ENCODE measurements at regions not wholly inside any gene's neighbourhood (a gene's known extent, or its start where the extent isn't known, plus 50 kb on each side); places are given as distances from the start of the nearest gene placed in this dataset.
"Not testable (repeated sequence)": the region's sequence is repeated elsewhere in the genome, so short reads cannot be mapped to it uniquely, and the experiment has no call there.

- peak; percentile 41 to 52 (median 46) for DNase-seq
- Mint-ChIP-seq H3K4me1 (peaks cover 6 to 11% of the 10 kb centered on the region in 2 donors), H3K4me3 (peak overlapping the region in 4 of 5 donors; percentile 24 to 74 (median 48)), H3K36me3 (no peaks in the 10 kb centered on the region), H3K27ac (peak overlapping the region in 2 of 6 donors; percentile 3 to 4), H3K9me3 (no peaks in the 10 kb centered on the region), H3K27me3 (ENCODE audit: low read depth in 3 of 3) (no peaks in the 10 kb centered on the region)
Observed at GRCh38 chr9:613771-614347, 227.6 kb upstream of the DMRT1 start.

- H3K4me1 Mint-ChIP-seq = peaks cover 6 to 11% of the 10 kb centered on the region in 2 donors
- no peaks in the 10 kb centered on the region for H3K9me3 Mint-ChIP-seq
- no peak overlapping the region for H3K27ac Mint-ChIP-seq
- H3K36me3 Mint-ChIP-seq = no peaks in the 10 kb centered on the region
- peak overlapping the region in 1 of 5 donors; percentile 59 for H3K4me3 Mint-ChIP-seq
- H3K27me3 Mint-ChIP-seq (ENCODE audit: low read depth in 3 of 3) = no peaks in the 10 kb centered on the region
- DNase-seq = no peak
Observed at GRCh38 chr9:614431-614830, 227.1 kb upstream of the DMRT1 start.

DNA sequence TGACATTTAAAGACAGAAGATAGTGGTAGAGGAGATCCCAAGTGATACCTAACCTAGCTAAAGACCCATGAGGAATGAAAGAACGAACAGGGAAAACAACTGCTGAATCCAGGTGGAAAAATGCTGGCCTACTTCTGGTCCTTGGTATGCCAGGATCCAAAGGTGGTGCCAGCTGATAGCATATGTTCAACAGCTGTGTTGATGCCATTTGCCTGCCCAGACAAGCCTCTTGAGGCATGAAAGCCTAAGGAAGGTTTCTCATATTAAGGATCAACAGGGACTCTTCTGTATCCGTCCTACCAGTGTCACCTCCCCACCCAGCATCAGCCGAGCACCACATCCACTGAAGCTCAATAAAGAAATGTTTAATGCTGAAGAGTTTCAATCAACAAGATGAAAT is 225.7 kb upstream of the DMRT1 start:
- Mint-ChIP-seq H3K4me3 (no peak overlapping the region), H3K27ac (no peak overlapping the region), H3K27me3 (ENCODE audit: low read depth in 3 of 3) (no peaks in the 10 kb centered on the region), H3K4me1 (peaks cover 6 to 11% of the 10 kb centered on the region in 2 donors), H3K9me3 (no peaks in the 10 kb centered on the region), H3K36me3 (no peaks in the 10 kb centered on the region)
- no peak for DNase-seq

- no peak for DNase-seq
- H3K36me3 Mint-ChIP-seq = no peaks in the 10 kb centered on the region
- H3K4me3 Mint-ChIP-seq = no peak overlapping the region
- H3K4me1 Mint-ChIP-seq = peaks cover 6 to 11% of the 10 kb centered on the region in 2 donors
- no peaks in the 10 kb centered on the region for H3K9me3 Mint-ChIP-seq
- no peaks in the 10 kb centered on the region for H3K27me3 Mint-ChIP-seq (ENCODE audit: low read depth in 3 of 3)
- no peak overlapping the region for H3K27ac Mint-ChIP-seq
Observed at GRCh38 chr9:616694-617093, 224.8 kb upstream of the DMRT1 start.

DNA sequence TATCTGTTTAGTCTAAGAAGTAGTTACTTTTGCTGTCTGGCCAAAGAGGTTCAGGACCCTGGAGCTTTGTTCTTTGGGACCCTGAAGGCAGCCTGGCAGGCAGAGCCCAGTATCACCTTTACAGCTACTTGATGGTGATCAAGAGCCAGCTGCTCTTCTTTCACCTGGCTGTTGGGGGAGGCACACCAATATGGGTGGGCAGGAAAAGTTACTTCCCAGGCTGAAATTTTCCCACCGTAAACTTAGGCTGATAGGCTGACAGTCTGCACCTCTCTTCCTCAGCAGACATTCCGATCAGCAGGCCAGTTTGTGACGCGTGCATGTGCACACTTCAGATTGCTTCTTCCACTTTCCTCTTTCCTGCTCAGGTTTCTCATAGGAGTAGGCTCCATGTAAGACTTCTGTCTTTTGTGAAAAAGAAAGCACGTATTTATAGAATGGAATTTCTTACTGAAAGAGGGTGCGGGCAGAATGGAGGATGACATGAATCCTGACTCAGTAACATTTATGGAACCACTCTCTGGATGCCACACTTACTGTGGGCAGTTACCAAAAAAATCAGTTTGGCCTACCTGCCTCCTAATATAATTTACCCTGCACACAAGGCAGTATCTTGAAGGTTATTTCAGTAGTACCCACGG is 223.9 kb upstream of the DMRT1 start:
- H3K4me1 Mint-ChIP-seq = peaks cover 6 to 11% of the 10 kb centered on the region in 2 donors

GRCh38 chr9:618478-618877 is 223.0 kb upstream of the DMRT1 start:
- Mint-ChIP-seq H3K9me3 (no peaks in the 10 kb centered on the region), H3K4me3 (no peak overlapping the region), H3K4me1 (peaks cover 6 to 11% of the 10 kb centered on the region in 2 donors), H3K27me3 (ENCODE audit: low read depth in 3 of 3) (no peaks in the 10 kb centered on the region), H3K27ac (no peak overlapping the region), H3K36me3 (no peaks in the 10 kb centered on the region)
- no peak for DNase-seq

More for the DNA sequence above, 223.9 kb upstream of the DMRT1 start:
- H3K27me3 Mint-ChIP-seq (ENCODE audit: low read depth in 3 of 3) = no peaks in the 10 kb centered on the region
- DNase-seq = no peak
- H3K36me3 Mint-ChIP-seq = no peaks in the 10 kb centered on the region
- no peaks in the 10 kb centered on the region for H3K9me3 Mint-ChIP-seq
- no peak overlapping the region for H3K4me3 Mint-ChIP-seq
- no peak overlapping the region for H3K27ac Mint-ChIP-seq

DNA sequence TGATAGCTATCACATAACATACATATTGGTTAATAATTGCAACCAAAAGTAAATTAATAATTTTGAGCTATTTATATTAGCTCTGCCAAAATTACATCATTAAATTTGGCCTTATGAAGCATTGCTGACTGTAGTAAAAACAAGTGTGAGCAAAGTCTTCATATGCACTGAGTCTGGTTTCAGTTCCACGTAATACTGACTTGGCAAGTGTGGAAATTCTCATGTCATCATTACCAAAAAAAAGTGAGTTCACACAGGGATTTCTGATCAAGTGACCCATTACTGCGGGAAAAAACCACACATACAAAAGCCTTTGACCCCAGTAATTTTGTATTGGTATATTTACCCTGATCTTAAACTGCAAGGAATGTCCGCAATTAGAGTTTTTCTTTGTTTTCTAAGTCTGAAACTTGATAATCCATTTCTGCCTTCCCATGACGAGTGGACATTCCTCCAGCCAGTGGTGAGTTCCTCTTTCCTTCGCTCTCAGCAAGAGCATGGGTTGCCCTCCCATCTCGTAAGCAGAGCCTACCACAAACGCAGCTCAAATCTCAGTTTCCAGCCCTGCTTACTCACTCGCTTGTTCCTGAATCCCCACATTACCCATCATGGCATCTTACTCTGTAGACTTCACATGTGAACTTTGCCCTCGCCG is 220.2 kb upstream of the DMRT1 start:
- H3K27ac Mint-ChIP-seq = no peak overlapping the region
- H3K9me3 Mint-ChIP-seq = no peaks in the 10 kb centered on the region
- DNase-seq = no peak
- no peak overlapping the region for H3K4me3 Mint-ChIP-seq
- H3K27me3 Mint-ChIP-seq (ENCODE audit: low read depth in 3 of 3) = peaks cover 0 to 3% (median 0%) of the 10 kb centered on the region in 3 donors
- H3K4me1 Mint-ChIP-seq = no peaks in the 10 kb centered on the region
- no peaks in the 10 kb centered on the region for H3K36me3 Mint-ChIP-seq

GRCh38 chr9:624935-625500 is 216.5 kb upstream of the DMRT1 start:
- H3K36me3 Mint-ChIP-seq = no peaks in the 10 kb centered on the region
- H3K4me3 Mint-ChIP-seq = no peak overlapping the region
- no peak overlapping the region for H3K27ac Mint-ChIP-seq
- no peak for DNase-seq
- peaks cover 0 to 3% (median 0%) of the 10 kb centered on the region in 3 donors for H3K27me3 Mint-ChIP-seq (ENCODE audit: low read depth in 3 of 3)
- no peaks in the 10 kb centered on the region for H3K4me1 Mint-ChIP-seq
- no peaks in the 10 kb centered on the region for H3K9me3 Mint-ChIP-seq

- H3K36me3 Mint-ChIP-seq = no peaks in the 10 kb centered on the region
- H3K4me1 Mint-ChIP-seq = no peaks in the 10 kb centered on the region
- no peaks in the 10 kb centered on the region for H3K9me3 Mint-ChIP-seq
Observed at GRCh38 chr9:625613-626012, 215.9 kb upstream of the DMRT1 start.

GRCh38 chr9:626114-626513 is 215.4 kb upstream of the DMRT1 start:
- H3K4me1 Mint-ChIP-seq; H3K36me3 Mint-ChIP-seq; H3K27ac Mint-ChIP-seq; H3K4me3 Mint-ChIP-seq; H3K27me3 Mint-ChIP-seq (ENCODE audit: low read depth in 3 of 3); DNase-seq; H3K9me3 Mint-ChIP-seq: not testable (repeated sequence)

More at GRCh38 chr9:625613-626012, 215.9 kb upstream of the DMRT1 start:
- H3K27ac Mint-ChIP-seq = no peak overlapping the region
- peaks cover 0 to 3% (median 0%) of the 10 kb centered on the region in 3 donors for H3K27me3 Mint-ChIP-seq (ENCODE audit: low read depth in 3 of 3)
- no peak for DNase-seq
- no peak overlapping the region for H3K4me3 Mint-ChIP-seq

DNA sequence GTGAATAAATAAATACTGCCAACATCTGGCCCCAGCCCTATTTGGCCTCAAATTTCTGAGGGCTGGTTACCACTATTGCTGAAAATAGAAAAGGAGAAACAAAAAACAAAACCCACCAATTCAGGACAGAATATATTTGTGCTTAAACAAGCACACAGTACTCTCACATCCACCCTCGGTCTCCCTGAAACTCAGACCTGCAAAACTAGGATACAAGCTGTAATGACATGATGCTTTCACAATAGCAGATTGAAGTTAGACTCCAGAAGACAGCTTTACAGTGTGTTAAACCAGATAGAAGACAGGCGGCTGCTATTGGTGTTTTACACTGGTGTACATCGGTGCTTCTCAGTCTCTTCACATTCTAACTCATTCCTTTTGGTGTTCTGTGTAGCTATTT is 214.9 kb upstream of the DMRT1 start:
- Mint-ChIP-seq H3K27me3 (ENCODE audit: low read depth in 3 of 3) (peaks cover 0 to 3% (median 1%) of the 10 kb centered on the region in 3 donors), H3K9me3 (no peaks in the 10 kb centered on the region), H3K4me3 (no peak overlapping the region), H3K27ac (no peak overlapping the region), H3K36me3 (no peaks in the 10 kb centered on the region), H3K4me1 (peaks cover 0 to 1% of the 10 kb centered on the region in 2 donors)
- no peak for DNase-seq

DNA sequence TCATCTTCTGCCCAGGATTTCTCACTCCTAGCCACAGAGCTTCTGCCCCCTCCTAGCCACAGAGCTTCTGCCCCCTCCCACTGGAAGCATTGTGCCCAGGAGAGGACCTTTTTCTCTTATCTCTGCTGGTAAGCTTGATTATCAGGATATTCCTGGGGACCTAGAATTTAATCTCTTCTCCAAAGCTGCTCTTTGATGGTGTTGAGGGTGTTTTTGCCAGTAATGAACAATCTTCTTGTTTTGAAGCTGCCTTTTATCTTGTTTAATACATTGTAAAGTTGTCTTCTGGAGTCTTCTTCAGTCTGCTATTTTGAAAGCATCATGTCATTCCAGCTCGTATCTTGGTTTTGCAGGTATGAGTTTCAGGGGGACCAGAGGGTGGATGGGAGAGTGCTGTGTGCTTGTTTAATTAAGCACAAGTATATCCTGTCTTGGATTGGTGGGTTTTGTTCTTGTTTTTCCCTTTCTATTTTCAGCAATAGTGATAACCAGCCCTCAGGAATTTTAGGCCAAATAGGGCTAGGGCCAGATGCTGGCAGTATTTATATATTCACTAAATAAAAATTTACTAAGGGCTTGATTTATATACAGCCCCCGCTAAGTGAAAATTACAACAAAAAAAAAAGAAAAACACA is 214.0 kb upstream of the DMRT1 start:
- no peaks in the 10 kb centered on the region for H3K36me3 Mint-ChIP-seq
- no peaks in the 10 kb centered on the region for H3K9me3 Mint-ChIP-seq
- H3K4me3 Mint-ChIP-seq = no peak overlapping the region
- H3K4me1 Mint-ChIP-seq = peaks cover 0 to 7% of the 10 kb centered on the region in 2 donors
- H3K27ac Mint-ChIP-seq = no peak overlapping the region
- no peak for DNase-seq
- peaks cover 0 to 5% (median 1%) of the 10 kb centered on the region in 3 donors for H3K27me3 Mint-ChIP-seq (ENCODE audit: low read depth in 3 of 3)

DNA sequence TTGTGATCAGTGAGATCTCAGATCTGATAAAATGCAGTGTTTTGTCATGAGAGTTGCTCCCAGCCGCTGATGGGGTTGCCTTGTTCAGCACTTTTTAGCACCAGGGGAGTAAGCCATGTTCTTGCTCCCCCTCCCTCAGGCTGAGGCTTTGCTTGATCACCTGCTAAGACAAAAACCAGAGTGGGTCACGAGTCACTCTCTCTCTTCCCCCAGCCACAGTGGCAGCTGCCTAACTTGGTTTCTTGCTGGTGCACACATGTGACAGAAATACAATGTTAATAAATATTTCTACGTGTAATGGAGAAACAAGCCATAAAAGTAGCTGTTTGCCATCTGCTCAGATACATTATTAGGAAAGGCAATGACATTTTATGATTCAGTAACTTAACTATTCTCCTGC is 212.4 kb upstream of the DMRT1 start:
- Mint-ChIP-seq H3K4me3 (no peak overlapping the region), H3K9me3 (no peaks in the 10 kb centered on the region), H3K27ac (no peak overlapping the region), H3K27me3 (ENCODE audit: low read depth in 3 of 3) (peaks cover 0 to 5% (median 1%) of the 10 kb centered on the region in 3 donors), H3K36me3 (no peaks in the 10 kb centered on the region), H3K4me1 (peaks cover 0 to 7% of the 10 kb centered on the region in 2 donors)
- no peak for DNase-seq

DNA sequence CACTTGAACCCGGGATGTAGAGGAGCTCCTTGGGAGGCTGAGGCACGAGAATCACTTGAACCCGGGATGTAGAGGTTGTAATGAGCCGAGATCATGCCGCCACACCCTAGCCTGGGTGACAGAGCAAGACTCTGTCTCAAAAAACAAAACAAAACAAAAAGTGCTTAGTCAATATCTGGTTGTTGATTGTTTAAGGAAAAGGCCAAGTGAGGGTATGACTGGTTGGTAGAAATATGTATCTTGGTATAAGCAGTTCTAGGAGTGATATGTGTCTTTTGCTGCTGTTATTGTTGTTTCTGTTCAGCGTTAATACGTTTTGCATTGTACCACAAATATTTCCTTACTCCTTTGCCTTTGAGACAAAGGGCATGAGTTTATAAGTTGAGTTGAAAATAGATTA is 210.7 kb upstream of the DMRT1 start:
- H3K4me1 Mint-ChIP-seq = peaks cover 0 to 7% of the 10 kb centered on the region in 2 donors

More for the DNA sequence above, 210.7 kb upstream of the DMRT1 start:
- Mint-ChIP-seq H3K36me3 (no peaks in the 10 kb centered on the region), H3K27me3 (ENCODE audit: low read depth in 3 of 3) (peaks cover 0 to 4% (median 1%) of the 10 kb centered on the region in 3 donors), H3K9me3 (no peaks in the 10 kb centered on the region), H3K4me3 (no peak overlapping the region), H3K27ac (no peak overlapping the region)
- DNase-seq = no peak

Measured in immature natural killer cell (primary cell).